ENCODE measurements at regions not wholly inside any gene's neighbourhood (a gene's known extent, or its start where the extent isn't known, plus 50 kb on each side); places are given as distances from the start of the nearest gene placed in this dataset.

GRCh38 chr13:111414341-111414740 is 93.9 kb downstream of the TEX29 start:
- Histone ChIP-seq H3K27ac (ENCODE audit: low read depth, low read length) (no peak overlapping the region), H3K36me3 (ENCODE audit: insufficient read depth, low read length) (no peaks in the 10 kb centered on the region), H3K27me3 (ENCODE audit: insufficient read depth, low read length) (no peaks in the 10 kb centered on the region), H3K9me3 (ENCODE audit: control insufficient read depth in 1 of 2, low read length in 2 of 2) (no peaks in the 10 kb centered on the region), H3K4me3 (ENCODE audit: low read length in 2 of 2) (no peak overlapping the region), H3K4me1 (ENCODE audit: insufficient read depth, low read length) (no peaks in the 10 kb centered on the region)
- no peak for DNase-seq
- ChIA-PET CTCF (ENCODE audit: partially characterized antibody) (no interaction called here), POLR2A (ENCODE audit: partially characterized antibody) (no interaction called here)
- Mint-ChIP-seq H3K27ac (no peak overlapping the region), H3K27me3 (peaks cover 4 to 16% of the 10 kb centered on the region in 2 donors), H3K4me1 (no peaks in the 10 kb centered on the region), H3K36me3 (no peaks in the 10 kb centered on the region), H3K4me3 (no peak overlapping the region), H3K9me3 (no peaks in the 10 kb centered on the region)
- intact Hi-C loops (cut with micrococcal nuclease), result no loop called here

- intact Hi-C loops (cut with micrococcal nuclease), result no loop called here
- DNase-seq, result no peak
- H3K27me3 Mint-ChIP-seq, result peaks cover 4 to 16% of the 10 kb centered on the region in 2 donors
- H3K27me3 ChIP-seq (ENCODE audit: insufficient read depth, low read length), result no peaks in the 10 kb centered on the region
- CTCF ChIA-PET (ENCODE audit: partially characterized antibody), result no interaction called here
- H3K27ac ChIP-seq (ENCODE audit: low read depth, low read length), result no peak overlapping the region
- H3K36me3 Mint-ChIP-seq, result no peaks in the 10 kb centered on the region
- no peak overlapping the region for H3K27ac Mint-ChIP-seq
- POLR2A ChIA-PET (ENCODE audit: partially characterized antibody), result no interaction called here
- no peaks in the 10 kb centered on the region for H3K36me3 ChIP-seq (ENCODE audit: insufficient read depth, low read length)
- H3K4me3 ChIP-seq (ENCODE audit: low read length in 2 of 2), result no peak overlapping the region
- no peaks in the 10 kb centered on the region for H3K4me1 ChIP-seq (ENCODE audit: insufficient read depth, low read length)
- no peak overlapping the region for H3K4me3 Mint-ChIP-seq
- H3K4me1 Mint-ChIP-seq, result no peaks in the 10 kb centered on the region
- H3K9me3 ChIP-seq (ENCODE audit: control insufficient read depth in 1 of 2, low read length in 2 of 2), result no peaks in the 10 kb centered on the region
- no peaks in the 10 kb centered on the region for H3K9me3 Mint-ChIP-seq
Observed at GRCh38 chr13:111415246-111415645, 94.8 kb downstream of the TEX29 start.

GRCh38 chr13:111415765-111416164 is 95.3 kb downstream of the TEX29 start:
- intact Hi-C loops (cut with micrococcal nuclease), result no loop called here
- Histone ChIP-seq H3K27me3 (ENCODE audit: insufficient read depth, low read length) (no peaks in the 10 kb centered on the region), H3K36me3 (ENCODE audit: insufficient read depth, low read length) (no peaks in the 10 kb centered on the region), H3K4me3 (ENCODE audit: low read length in 2 of 2) (no peak overlapping the region), H3K4me1 (ENCODE audit: insufficient read depth, low read length) (no peaks in the 10 kb centered on the region), H3K9me3 (ENCODE audit: control insufficient read depth in 1 of 2, low read length in 2 of 2) (no peaks in the 10 kb centered on the region), H3K27ac (ENCODE audit: low read depth, low read length) (no peak overlapping the region)
- ChIA-PET CTCF (ENCODE audit: partially characterized antibody) (no interaction called here), POLR2A (ENCODE audit: partially characterized antibody) (no interaction called here)
- Mint-ChIP-seq H3K9me3 (no peaks in the 10 kb centered on the region), H3K4me1 (no peaks in the 10 kb centered on the region), H3K4me3 (no peak overlapping the region), H3K36me3 (no peaks in the 10 kb centered on the region), H3K27ac (no peak overlapping the region), H3K27me3 (peaks cover 4 to 14% of the 10 kb centered on the region in 2 donors)
- DNase-seq, result no peak

GRCh38 chr13:111418101-111418500 is 97.7 kb downstream of the TEX29 start:
- intact Hi-C loops (cut with micrococcal nuclease), result no loop called here
- H3K27ac Mint-ChIP-seq, result no peak overlapping the region
- H3K4me3 ChIP-seq (ENCODE audit: low read length in 2 of 2), result no peak overlapping the region
- H3K9me3 Mint-ChIP-seq, result no peaks in the 10 kb centered on the region
- H3K4me1 Mint-ChIP-seq, result no peaks in the 10 kb centered on the region
- ChIA-PET CTCF (ENCODE audit: partially characterized antibody) (no interaction called here), POLR2A (ENCODE audit: partially characterized antibody) (no interaction called here)
- no peaks in the 10 kb centered on the region for H3K4me1 ChIP-seq (ENCODE audit: insufficient read depth, low read length)
- no peak overlapping the region for H3K27ac ChIP-seq (ENCODE audit: low read depth, low read length)
- DNase-seq, result no peak
- no peaks in the 10 kb centered on the region for H3K9me3 ChIP-seq (ENCODE audit: control insufficient read depth in 1 of 2, low read length in 2 of 2)
- no peaks in the 10 kb centered on the region for H3K27me3 ChIP-seq (ENCODE audit: insufficient read depth, low read length)
- H3K4me3 Mint-ChIP-seq, result no peak overlapping the region
- no peaks in the 10 kb centered on the region for H3K36me3 Mint-ChIP-seq
- peaks cover 6 to 9% of the 10 kb centered on the region in 2 donors for H3K27me3 Mint-ChIP-seq
- no peaks in the 10 kb centered on the region for H3K36me3 ChIP-seq (ENCODE audit: insufficient read depth, low read length)

GRCh38 chr13:111420113-111420876 is 99.9 kb downstream of the TEX29 start:
- no peaks in the 10 kb centered on the region for H3K36me3 Mint-ChIP-seq
- CTCF ChIA-PET (ENCODE audit: partially characterized antibody), result no interaction called here
- POLR2A ChIA-PET (ENCODE audit: partially characterized antibody), result no interaction called here
- intact Hi-C loops (cut with micrococcal nuclease), result no loop called here
- Histone ChIP-seq H3K4me1 (ENCODE audit: insufficient read depth, low read length) (no peaks in the 10 kb centered on the region), H3K36me3 (ENCODE audit: insufficient read depth, low read length) (no peaks in the 10 kb centered on the region), H3K27me3 (ENCODE audit: insufficient read depth, low read length) (no peaks in the 10 kb centered on the region), H3K9me3 (ENCODE audit: control insufficient read depth in 1 of 2, low read length in 2 of 2) (no peaks in the 10 kb centered on the region), H3K27ac (ENCODE audit: low read depth, low read length) (no peak overlapping the region), H3K4me3 (ENCODE audit: low read length in 2 of 2) (no peak overlapping the region)
- no peak for DNase-seq
- no peaks in the 10 kb centered on the region for H3K4me1 Mint-ChIP-seq
- no peaks in the 10 kb centered on the region for H3K9me3 Mint-ChIP-seq
- no peak overlapping the region for H3K4me3 Mint-ChIP-seq
- no peak overlapping the region for H3K27ac Mint-ChIP-seq
- peaks cover under 1 to 6% of the 10 kb centered on the region in 2 donors for H3K27me3 Mint-ChIP-seq

GRCh38 chr13:111421216-111421615 is 100.8 kb downstream of the TEX29 start:
- intact Hi-C loops (cut with micrococcal nuclease), result no loop called here
- Mint-ChIP-seq H3K27me3 (peaks cover 0 to 5% of the 10 kb centered on the region in 2 donors), H3K27ac (no peak overlapping the region), H3K4me1 (no peaks in the 10 kb centered on the region), H3K9me3 (no peaks in the 10 kb centered on the region), H3K36me3 (no peaks in the 10 kb centered on the region), H3K4me3 (no peak overlapping the region)
- ChIA-PET POLR2A (ENCODE audit: partially characterized antibody) (no interaction called here), CTCF (ENCODE audit: partially characterized antibody) (no interaction called here)
- DNase-seq, result no peak
- no peak overlapping the region for H3K27ac ChIP-seq (ENCODE audit: low read depth, low read length)
- no peaks in the 10 kb centered on the region for H3K36me3 ChIP-seq (ENCODE audit: insufficient read depth, low read length)
- H3K4me3 ChIP-seq (ENCODE audit: low read length in 2 of 2), result no peak overlapping the region
- no peaks in the 10 kb centered on the region for H3K9me3 ChIP-seq (ENCODE audit: control insufficient read depth in 1 of 2, low read length in 2 of 2)
- no peaks in the 10 kb centered on the region for H3K27me3 ChIP-seq (ENCODE audit: insufficient read depth, low read length)
- no peaks in the 10 kb centered on the region for H3K4me1 ChIP-seq (ENCODE audit: insufficient read depth, low read length)

- H3K36me3 Mint-ChIP-seq, result no peaks in the 10 kb centered on the region
Observed at GRCh38 chr13:111422348-111422747, 101.9 kb downstream of the TEX29 start.

More at GRCh38 chr13:111422348-111422747, 101.9 kb downstream of the TEX29 start:
- Histone ChIP-seq H3K27me3 (ENCODE audit: insufficient read depth, low read length) (no peaks in the 10 kb centered on the region), H3K36me3 (ENCODE audit: insufficient read depth, low read length) (no peaks in the 10 kb centered on the region), H3K4me3 (ENCODE audit: low read length in 2 of 2) (no peak overlapping the region), H3K27ac (ENCODE audit: low read depth, low read length) (no peak overlapping the region), H3K9me3 (ENCODE audit: control insufficient read depth in 1 of 2, low read length in 2 of 2) (no peaks in the 10 kb centered on the region), H3K4me1 (ENCODE audit: insufficient read depth, low read length) (no peaks in the 10 kb centered on the region)
- DNase-seq, result no peak
- Mint-ChIP-seq H3K4me1 (no peaks in the 10 kb centered on the region), H3K27me3 (peaks cover 1 to 2% of the 10 kb centered on the region in 2 donors), H3K27ac (no peak overlapping the region), H3K9me3 (no peaks in the 10 kb centered on the region), H3K4me3 (no peak overlapping the region)
- intact Hi-C loops (cut with micrococcal nuclease), result no loop called here
- CTCF ChIA-PET (ENCODE audit: partially characterized antibody), result no interaction called here
- POLR2A ChIA-PET (ENCODE audit: partially characterized antibody), result no interaction called here
